ENCODE measurements at regions not wholly inside any gene's neighbourhood (a gene's known extent, or its start where the extent isn't known, plus 50 kb on each side); places are given as distances from the start of the nearest gene placed in this dataset.

GRCh38 chr1:227459326-227459841 lies 104.0 kb upstream of the ZNF678 start:
- Histone ChIP-seq H3K4me1 (no peaks in the 10 kb centered on the region), H3K27me3 (peaks cover under 1 to 6% of the 10 kb centered on the region in 2 donors), H3K4me3 (no peak overlapping the region), H3K9me3 (no peaks in the 10 kb centered on the region), H3K36me3 (no peaks in the 10 kb centered on the region), H3K27ac (no peak overlapping the region)
- TF ChIP-seq, protein P1, sequence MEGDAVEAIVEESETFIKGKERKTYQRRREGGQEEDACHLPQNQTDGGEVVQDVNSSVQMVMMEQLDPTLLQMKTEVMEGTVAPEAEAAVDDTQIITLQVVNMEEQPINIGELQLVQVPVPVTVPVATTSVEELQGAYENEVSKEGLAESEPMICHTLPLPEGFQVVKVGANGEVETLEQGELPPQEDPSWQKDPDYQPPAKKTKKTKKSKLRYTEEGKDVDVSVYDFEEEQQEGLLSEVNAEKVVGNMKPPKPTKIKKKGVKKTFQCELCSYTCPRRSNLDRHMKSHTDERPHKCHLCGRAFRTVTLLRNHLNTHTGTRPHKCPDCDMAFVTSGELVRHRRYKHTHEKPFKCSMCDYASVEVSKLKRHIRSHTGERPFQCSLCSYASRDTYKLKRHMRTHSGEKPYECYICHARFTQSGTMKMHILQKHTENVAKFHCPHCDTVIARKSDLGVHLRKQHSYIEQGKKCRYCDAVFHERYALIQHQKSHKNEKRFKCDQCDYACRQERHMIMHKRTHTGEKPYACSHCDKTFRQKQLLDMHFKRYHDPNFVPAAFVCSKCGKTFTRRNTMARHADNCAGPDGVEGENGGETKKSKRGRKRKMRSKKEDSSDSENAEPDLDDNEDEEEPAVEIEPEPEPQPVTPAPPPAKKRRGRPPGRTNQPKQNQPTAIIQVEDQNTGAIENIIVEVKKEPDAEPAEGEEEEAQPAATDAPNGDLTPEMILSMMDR (IDR thresholded peaks at IDR 0.05): no peak
- intact Hi-C loops (cut with DNase I): no loop called here
- DNase-seq: no peak
- ATAC-seq: no peak

DNA sequence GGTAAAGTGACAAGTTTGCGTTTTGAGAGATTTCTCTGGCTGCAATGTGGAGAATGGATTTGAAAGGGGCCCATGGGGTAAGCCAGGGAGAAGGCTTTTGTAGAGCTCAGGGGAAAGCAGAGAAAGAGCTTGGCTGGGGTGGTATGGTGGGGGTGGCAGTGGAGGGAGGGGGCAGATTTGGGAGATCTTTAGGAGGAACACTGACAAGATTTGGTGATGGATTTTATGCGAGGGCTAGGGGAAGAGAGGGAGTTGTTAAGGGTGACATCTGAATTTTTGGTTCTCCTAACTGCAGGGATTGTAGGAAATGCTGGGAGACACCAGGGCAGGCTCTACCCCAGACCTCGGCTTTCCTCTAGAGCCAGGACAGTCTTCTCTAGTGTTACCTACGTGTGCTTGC lies 108.7 kb upstream of the ZNF678 start:
- DNase-seq: no peak
- intact Hi-C loops (cut with DNase I): no loop called here
- H3K4me1 ChIP-seq: no peaks in the 10 kb centered on the region
- no peak overlapping the region for H3K4me3 ChIP-seq
- TF ChIP-seq, protein P1 (IDR thresholded peaks at IDR 0.05): no peak
- ATAC-seq: no peak
- H3K9me3 ChIP-seq: no peaks in the 10 kb centered on the region
- no peak overlapping the region for H3K27ac ChIP-seq
- H3K36me3 ChIP-seq: no peaks in the 10 kb centered on the region
- H3K27me3 ChIP-seq: peaks cover 3 to 11% of the 10 kb centered on the region in 2 donors

DNA sequence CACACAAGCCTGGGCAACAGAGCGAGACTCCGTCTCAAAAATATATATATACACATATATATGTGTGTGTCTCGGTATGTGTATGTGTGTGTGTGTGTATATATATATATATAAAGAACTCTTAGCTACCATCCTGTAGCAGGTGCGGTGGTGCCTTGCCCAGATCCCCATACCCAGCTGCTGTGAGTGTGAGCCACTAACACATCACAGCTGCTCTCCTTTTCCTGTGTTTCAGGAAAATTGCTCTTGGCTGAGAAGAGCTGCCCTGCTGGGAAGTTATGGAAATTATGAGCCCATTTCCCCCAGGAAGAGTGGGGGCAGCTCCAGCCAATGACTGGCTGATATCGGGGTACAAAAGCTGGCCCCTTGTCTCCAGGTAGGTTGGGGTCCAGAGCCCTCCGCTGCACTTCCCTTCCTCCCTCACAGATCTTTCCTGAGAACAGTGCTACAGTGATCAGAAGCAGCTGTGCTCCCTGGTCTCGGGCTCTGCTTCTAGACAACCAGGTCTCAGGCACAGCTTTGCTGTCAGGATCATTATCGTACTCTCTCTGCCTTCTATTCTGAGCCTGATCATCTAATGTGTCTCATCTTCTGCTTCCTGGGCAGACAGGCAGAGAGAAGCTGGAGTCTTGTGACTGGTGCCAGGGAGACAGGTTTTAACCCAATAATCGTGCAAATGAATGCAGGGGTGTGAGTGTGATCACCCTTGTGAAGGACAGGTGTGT lies 109.6 kb upstream of the ZNF678 start:
- TF ChIP-seq, protein P1 (IDR thresholded peaks at IDR 0.05): no peak
- H3K4me1 ChIP-seq: no peaks in the 10 kb centered on the region
- no peaks in the 10 kb centered on the region for H3K36me3 ChIP-seq
- H3K27me3 ChIP-seq: peaks cover 3 to 11% of the 10 kb centered on the region in 2 donors
- H3K9me3 ChIP-seq: no peaks in the 10 kb centered on the region
- H3K4me3 ChIP-seq: no peak overlapping the region
- no peak overlapping the region for H3K27ac ChIP-seq
- DNase-seq: no peak
- intact Hi-C loops (cut with DNase I): no loop called here
- no peak for ATAC-seq

- TF ChIP-seq, protein P1 (IDR thresholded peaks at IDR 0.05): no peak
- Histone ChIP-seq H3K27ac (no peak overlapping the region), H3K9me3 (no peaks in the 10 kb centered on the region), H3K4me3 (no peak overlapping the region), H3K27me3 (peaks cover 3 to 21% of the 10 kb centered on the region in 2 donors), H3K4me1 (no peaks in the 10 kb centered on the region), H3K36me3 (no peaks in the 10 kb centered on the region)
- intact Hi-C loops (cut with DNase I): no loop called here
- DNase-seq (no peak), ATAC-seq (no peak)
Observed at GRCh38 chr1:227451954-227452353, 111.4 kb upstream of the ZNF678 start.

DNA sequence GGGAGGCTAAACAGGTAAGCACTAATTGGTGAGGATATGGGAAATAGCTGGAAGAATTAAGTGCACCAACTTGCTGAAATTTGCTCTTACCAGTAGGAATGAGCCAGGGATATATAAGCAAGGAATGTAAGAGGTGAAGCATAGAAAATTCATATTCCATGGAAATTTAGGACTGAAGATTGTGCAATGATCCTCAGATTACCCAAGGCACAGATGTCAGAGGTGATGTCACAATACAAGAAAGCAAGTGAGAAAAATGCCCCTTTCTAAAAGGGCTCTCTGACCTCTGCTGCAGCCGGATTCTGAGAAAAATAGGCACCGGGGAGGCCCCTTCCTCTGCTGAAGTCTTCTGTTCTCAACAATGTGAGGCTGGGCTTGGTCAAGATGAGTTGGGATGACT lies 112.3 kb upstream of the ZNF678 start:
- Histone ChIP-seq H3K36me3 (no peaks in the 10 kb centered on the region), H3K4me3 (no peak overlapping the region), H3K9me3 (no peaks in the 10 kb centered on the region), H3K27me3 (peaks cover 3 to 21% of the 10 kb centered on the region in 2 donors), H3K4me1 (no peaks in the 10 kb centered on the region), H3K27ac (no peak overlapping the region)
- TF ChIP-seq, protein P1 (IDR thresholded peaks at IDR 0.05): no peak
- intact Hi-C loops (cut with DNase I): no loop called here
- DNase-seq: no peak
- no peak for ATAC-seq

Measured in left lung (tissue), 4 donors.